ENCODE measurements at regions not wholly inside any gene's neighbourhood (a gene's known extent, or its start where the extent isn't known, plus 50 kb on each side); places are given as distances from the start of the nearest gene placed in this dataset.
"Not testable (repeated sequence)": the region's sequence is repeated elsewhere in the genome, so short reads cannot be mapped to it uniquely, and the experiment has no call there.

DNA sequence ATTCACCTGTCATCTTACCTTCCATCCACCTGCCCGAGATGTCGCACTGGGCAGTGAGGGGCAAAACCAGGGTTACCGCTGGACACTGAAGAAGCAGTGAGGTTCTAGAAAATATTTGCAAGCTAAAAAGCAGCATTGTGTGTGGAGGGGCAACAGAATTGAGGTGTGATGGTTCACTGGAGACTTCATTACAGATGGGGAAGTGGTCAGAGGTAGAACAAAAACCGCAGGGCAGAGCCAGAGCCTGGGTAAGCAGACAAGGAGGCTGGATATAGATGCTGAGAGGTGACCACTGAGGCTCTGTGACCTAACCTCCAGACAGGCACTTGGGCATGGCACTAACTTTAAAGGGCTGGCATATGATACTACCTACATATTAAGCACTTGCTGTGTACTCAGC, 363.9 kb upstream of the PROX1 start:
- DNase-seq (ENCODE audit: low read depth in 3 of 3, low spot score in 1 of 3) = no peak

DNA sequence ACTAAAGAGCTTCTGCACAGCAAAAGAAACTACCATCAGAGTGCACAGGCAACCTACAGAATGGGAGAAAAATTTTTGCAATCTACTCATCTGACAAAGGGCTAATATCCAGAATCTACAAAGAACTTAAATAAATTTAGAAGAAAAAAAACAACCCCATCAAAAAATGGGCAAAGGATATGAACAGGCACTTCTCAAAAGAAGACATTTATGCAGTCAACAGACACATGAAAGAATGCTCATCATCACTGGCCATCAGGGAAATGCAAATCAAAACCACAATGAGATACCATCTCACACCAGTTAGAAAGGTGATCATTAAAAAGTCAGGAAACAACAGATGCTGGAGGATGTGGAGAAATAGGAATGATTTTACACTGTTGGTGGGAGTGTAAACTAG, 351.0 kb upstream of the PROX1 start:
- DNase-seq (ENCODE audit: low read depth in 3 of 3, low spot score in 1 of 3) = not testable (repeated sequence)

DNA sequence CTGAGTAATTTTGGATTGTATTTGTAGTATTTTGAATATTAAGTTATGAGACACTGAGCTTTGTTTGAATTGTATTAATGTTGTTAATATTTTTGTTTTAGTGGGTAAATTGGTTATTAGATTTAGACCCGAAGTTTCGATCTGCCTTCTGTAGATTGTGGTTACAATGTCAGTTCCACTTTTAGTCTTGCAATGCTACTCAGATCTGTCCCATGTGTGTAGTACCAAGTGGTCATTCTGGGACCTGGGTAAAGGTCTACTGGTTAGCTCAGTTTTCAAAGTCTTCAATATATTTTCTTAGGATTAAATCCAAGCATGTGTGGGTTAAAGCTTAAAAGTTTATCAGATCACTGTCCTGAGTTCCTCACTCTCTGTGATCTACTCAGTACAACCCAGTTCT, 346.5 kb upstream of the PROX1 start:
- no peak for DNase-seq (ENCODE audit: low read depth in 3 of 3, low spot score in 1 of 3)

DNA sequence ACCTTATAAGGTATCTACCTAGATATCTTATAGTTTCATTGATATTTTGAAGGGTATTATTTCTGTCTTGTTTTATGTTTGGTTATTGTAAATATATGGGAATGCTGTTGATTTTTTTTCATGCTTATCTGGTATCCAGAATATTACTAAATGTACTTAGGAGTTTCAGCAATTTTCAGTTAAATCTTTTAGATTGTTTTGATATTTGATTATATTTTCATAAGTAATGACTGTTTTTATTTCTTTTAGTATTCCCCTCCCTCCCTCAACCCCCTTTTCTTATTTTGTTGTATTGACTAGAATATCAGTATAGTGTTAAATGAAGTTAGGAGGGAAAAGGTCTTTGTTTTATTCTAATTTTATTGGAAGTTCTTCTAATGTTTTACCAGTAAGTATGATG, 344.4 kb upstream of the PROX1 start:
- no peak for DNase-seq (ENCODE audit: low read depth in 3 of 3, low spot score in 1 of 3)

DNA sequence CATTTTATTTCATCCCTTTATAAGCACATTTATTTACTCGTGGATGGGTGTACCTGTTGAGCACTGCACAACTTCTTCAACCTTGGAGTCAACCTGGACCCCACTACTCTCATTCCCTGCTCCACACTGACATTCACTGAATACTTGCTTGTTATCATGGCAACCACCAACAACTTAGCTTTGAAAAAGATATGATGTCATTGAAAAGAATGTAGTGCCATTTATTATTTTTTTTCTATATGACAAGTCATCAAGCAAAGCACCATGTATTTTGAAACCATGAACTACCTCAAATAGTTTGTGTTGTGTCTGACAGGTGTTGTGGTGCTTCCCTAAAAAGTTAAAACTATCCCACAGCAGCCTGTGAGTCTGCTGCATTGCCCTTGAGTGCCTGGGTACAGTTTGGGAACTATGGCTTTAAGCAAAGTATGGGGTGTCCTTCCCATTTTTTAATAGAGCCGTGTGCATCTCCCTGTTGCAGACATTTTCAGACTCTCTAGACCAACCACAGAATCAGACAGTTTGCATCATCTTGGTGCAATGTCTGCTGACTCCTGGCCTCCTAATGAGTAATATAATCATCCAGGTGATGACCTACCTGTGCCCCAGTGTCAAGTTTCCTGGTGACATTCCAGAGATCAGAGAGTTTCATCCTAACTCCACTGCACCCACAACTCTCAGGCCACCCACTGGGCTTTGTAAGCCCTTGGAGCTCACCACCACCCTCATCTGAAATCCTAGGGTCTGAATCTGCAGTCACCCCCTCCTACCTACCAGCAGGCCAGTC, 339.7 kb upstream of the PROX1 start:
- no peak for DNase-seq (ENCODE audit: low read depth in 3 of 3, low spot score in 1 of 3)

DNA sequence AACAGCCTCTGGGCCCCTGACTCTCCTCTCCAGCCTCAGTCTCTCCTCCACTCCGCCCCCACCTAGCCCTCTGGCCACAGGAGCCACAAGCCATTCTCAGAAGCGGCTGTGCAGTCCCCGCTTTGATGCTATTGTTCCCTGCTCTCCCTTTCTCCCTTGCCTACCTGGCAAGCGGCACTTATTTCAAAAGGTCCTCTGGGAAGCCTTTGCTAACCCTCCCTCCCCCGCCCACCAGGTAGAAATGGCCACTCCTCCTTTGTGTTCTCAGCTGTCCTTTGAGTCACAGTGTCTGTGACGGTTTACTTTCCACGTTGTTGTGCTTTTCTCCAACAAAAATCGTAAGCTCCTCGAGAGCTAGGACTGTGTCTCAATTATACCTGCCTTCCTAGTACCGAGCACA, 338.4 kb upstream of the PROX1 start:
- DNase-seq (ENCODE audit: low read depth in 3 of 3, low spot score in 1 of 3) = no peak

DNA sequence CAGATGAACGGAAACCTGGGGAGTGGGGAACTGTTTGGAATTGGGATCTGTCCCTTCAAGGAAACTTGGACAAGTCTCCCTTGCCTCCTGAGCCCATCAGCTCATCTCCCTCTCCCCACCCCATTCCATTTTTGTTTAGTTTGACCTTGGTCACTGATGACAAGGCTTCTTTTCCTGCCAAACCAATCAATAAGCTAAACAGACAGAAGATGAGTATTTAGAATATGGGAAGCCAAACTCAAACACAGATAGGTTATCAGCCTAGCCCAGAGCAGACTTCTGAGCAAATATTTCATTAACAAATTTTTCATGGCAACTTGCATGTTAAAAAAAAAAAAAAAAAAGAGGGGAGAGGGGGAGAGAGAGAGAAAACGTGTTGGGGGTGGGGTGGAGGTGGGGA, 337.2 kb upstream of the PROX1 start:
- no peak for DNase-seq (ENCODE audit: low read depth in 3 of 3, low spot score in 1 of 3)

DNA sequence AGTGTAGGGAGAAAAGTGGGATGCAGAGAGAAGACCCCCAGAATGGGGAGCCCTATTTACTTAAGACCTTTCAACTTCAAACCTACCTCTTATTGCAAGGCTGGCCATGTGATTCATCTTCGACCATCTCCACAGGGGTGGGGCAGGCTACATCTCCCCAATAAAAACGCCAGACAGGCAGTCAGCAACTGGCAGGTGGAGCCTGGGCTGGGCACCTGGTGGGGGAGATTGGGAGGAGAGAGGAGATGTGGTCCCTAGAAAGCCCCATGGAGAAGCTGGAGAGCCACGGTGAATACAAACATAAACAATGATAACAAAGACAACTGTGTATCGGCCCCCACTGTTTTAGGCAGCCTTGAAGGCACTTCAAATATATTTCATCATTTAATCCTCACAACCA, 336.7 kb upstream of the PROX1 start:
- no peak for DNase-seq (ENCODE audit: low read depth in 3 of 3, low spot score in 1 of 3)

DNA sequence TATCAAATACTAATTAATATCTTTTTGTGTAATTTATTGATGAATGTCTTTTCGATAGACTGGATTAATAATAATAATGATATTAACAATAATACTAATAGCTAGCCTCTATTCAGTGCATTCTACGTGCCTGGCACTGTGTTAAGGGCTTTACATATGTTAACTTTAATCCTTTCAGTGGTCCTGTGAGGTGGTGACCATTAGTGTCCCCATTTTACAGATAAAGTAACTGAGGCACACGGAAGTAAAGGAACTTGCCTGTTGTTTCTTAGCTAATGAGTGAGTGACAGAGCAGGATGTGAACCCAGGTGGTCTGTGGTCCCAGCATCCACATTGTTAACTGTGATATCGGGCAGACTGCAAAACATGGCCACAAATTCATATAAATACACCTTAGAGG, 335.7 kb upstream of the PROX1 start:
- DNase-seq (ENCODE audit: low read depth in 3 of 3, low spot score in 1 of 3) = no peak

DNA sequence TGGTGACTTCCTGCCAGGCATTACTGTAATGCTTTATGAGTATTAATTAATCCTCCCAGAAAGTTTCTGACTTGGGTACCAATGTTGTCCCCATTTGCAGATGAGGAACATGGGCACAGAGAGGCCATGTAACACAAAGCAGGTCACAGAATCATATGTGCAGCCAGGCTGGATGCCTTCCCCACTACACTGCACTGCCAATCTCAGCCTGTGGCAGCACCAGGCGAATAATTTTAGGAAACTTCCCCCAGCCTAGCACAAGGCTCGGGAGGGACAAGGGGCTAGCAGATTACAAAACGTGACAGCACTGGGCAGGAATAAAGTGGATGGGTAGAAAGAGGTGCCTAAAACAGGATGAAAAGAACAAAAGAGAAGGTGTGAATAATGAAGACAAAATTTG, 331.7 kb upstream of the PROX1 start:
- DNase-seq (ENCODE audit: low read depth in 3 of 3, low spot score in 1 of 3) = no peak

DNA sequence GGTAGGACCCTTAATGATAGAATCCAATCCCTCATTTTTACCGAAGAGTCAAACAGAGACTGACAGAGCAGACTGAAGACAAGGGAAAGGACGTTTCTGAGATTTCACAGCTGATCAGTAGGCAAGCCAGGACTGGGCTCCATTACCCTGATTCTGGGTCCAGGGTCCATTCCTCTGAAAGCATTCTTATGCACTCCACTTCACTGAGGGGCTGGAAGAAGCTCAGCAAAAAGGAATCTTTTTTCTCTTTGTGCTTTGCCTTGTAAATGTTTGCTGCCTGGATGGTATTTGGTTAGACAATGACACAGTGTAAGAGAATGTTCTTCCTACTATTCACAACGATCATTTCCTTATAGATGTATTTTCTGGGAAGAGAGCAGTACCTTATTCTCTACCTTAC, 331.3 kb upstream of the PROX1 start:
- no peak for DNase-seq (ENCODE audit: low read depth in 3 of 3, low spot score in 1 of 3)

DNA sequence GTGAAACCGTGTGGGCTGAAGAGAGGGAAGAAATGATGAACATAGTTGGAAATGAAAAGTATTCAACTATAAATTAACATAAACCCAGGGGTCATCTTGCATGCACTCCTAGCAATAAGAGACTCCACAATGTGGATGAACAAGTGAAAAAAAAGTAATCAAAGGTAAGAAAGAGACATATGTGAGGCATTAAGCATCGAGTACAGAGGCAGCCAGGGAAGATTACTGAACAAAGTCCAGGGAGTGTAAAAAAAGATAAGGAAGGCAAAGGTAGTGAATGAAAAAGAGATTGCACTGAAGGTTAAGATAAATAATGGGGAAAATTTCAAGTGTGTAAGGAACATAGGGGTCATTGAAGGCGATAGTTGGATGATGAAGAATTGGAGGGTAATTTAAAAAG, 330.8 kb upstream of the PROX1 start:
- no peak for DNase-seq (ENCODE audit: low read depth in 3 of 3, low spot score in 1 of 3)

DNA sequence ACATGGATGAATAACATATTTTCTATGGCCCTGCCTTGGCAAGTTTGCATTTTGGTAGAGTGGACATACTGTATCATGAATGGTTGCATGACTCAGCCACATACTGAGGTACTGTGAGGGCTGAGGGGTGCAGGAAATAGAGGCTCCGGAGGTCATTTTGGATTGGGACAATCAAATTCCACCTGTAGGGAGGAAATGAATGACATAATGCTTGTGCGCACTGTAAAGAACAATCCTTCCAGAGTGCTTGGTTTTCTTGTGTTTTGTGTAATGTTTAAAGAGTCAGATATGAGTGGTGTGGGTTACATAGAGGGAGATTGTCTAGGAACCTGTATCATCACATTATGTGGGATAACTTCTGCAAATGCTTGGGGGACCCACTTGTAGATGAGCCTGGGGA, 329.9 kb upstream of the PROX1 start:
- DNase-seq (ENCODE audit: low read depth in 3 of 3, low spot score in 1 of 3) = no peak

DNA sequence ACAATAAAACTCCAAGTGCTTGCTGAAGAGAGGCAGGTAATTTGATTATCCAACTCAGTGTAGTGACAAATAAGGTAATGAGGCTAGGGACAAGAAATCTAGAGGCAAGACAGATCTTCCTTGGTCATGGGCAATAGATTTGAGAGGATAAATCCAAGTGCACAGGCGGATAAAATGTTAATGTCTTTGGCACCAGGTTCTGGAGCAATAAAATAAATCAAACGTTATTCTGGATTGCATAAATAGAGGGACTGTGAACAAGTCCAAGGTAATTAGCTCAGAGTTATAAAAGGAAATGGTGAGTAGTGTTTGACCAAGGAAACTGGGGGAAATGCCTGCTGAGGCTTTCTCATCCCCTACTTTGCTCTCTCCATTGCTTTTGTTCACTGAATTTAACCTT, 329.3 kb upstream of the PROX1 start:
- no peak for DNase-seq (ENCODE audit: low read depth in 3 of 3, low spot score in 1 of 3)

DNA sequence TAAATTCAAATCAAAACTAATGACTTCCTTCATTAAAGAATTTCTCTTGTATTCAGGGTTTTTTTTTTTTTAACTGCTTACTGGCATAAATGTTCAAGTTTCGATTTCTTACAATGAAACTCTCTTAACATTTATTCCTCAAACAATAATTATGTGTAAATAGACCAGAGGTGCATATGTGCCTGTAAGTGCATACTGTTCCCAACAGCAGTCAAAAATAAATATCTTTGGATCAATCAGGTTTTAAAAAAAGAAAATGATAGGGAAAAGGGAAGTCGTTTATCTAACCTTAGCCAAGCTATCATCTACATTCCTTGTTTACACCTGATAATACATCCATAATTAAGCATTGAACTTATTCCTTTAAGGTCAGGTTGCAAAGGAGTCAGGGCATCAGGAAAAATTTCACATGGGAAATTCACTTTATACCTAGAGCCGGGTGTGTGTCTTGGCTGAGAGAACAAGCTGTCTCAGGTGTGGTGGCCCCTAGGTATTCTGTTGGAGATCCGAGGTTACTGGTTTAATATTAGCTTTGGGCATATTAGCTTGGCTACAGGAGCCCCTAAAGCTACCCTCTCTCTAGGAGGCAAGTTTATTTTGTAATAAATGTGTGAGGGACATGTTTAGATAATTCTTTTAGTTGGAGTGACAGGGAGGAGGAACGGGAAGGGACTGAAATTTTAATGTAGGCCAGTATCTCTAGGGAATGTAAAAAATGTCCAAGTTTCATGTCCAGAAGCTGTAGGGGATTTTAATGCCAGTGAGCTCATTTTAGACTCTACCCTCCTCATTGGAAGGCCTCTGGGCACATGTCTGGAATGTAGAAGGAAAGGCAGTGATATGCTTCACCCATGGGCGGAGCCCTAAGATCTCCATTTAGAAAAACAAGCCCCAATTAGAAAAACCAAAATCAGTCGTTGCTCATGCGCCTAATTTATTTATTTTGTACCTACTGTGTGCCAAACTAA, 327.9 kb upstream of the PROX1 start:
- DNase-seq (ENCODE audit: low read depth in 3 of 3, low spot score in 1 of 3) = no peak

DNA sequence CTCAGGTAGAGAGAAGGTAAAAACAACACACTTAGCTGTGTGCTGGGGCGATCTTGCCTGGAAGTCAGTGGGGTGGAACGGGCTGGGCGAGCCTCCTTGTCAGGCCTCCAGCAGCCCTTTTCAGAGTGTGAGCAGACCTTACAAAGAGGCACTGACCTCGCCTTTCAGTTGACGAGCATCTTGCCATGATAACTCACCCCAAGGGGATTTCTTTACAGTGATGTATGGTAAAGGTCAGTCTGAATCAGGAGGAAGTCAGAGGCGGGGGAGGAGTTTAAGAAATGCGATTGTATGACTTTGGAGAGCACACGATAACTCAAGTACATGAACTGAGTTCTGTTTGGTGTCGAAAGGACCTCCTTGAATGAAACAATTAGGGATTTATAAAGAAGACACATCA, 326.5 kb upstream of the PROX1 start:
- DNase-seq (ENCODE audit: low read depth in 3 of 3, low spot score in 1 of 3) = no peak

DNA sequence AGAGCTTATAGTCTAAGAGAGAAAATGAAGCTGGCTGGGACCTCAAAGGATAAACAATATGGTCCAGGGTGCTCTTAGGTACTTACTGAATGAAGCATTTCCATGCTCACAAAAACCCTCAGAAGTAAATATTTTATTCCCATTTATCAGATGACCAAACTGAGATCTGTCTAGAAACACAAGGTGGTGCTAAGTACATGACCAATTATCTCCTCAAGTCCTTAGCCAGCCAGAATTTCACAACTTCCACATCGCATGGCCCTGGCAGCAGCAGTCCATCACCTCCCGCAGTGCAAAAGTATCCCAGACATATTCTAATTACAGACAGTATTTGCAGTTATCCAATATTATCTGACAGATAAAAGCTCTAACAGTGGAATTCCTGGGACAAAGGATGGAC, 321.7 kb upstream of the PROX1 start:
- DNase-seq (ENCODE audit: low read depth in 3 of 3, low spot score in 1 of 3) = no peak

DNA sequence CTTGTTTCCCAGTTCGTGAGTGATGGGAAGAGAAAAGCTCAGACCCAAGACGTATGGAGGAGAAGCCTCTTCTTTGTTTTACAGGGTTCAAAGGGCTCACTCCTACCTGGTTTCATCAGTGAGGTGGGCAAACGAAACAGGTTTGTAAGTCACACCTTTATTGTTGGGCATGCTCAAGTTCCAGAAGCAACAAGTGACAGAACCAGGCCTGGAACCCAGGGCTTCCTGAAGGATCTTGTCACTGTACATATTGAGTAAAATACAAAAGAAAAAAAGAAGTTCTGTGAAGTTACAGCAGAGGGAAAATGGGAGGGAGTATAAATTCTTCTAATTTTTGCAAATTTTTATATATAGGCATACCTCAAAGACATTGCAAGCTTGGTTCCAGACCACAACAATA, 320.9 kb upstream of the PROX1 start:
- no peak for DNase-seq (ENCODE audit: low read depth in 3 of 3, low spot score in 1 of 3)

DNA sequence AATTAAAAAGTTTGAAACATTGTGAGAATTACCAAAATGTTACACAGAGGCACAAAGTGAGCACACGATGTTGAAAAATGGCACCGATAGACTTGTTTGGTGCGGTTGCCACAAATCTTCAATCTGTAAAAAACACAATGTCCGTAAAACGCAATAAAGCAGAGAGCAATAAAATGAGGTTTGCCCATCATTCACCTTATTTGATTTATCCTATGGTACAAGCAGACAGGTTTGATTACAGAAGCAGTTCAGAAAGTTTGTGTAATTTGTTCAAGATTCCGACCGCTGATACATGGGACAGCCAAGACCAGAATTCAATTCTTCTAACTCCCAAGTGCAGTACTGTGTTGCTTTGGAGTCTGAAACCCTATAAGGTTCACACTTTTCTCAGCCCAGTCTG, 318.3 kb upstream of the PROX1 start:
- no peak for DNase-seq (ENCODE audit: low read depth in 3 of 3, low spot score in 1 of 3)

DNA sequence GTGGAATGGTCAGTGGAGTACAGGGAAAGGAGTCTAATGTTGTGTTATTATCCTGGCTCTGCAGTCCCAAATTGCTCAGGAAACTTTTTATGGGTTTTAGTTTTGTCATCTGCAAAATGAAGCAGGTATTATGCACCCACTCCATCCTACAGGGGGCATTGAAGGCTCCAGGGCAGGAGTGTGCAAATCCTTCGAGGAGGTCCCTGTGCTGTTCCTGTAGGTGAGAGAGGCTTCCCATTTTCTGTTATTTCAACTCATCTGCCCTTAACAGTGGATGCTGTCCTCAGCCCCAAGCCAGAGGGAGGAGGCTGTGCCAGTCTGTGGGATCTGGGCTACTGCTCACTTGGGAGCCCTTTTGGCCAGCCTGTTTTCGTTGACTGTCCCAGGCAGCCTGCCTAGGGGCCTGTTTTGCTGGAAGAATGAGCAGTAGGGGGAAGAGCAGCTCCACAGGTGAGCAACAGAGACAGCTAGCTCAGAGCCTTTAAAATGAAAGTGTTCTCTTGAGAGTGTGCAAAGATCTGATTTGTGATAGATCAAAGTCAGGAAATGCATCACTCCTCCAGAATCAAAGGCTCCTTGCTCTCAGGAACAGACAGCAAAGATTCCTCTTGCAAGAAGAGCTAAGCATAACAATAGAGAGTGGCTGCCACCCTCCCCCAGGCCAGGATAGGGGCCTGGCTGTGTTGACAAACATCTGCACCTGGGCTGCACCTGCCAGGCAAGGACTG, 317.6 kb upstream of the PROX1 start:
- DNase-seq (ENCODE audit: low read depth in 3 of 3, low spot score in 1 of 3) = peak in 1 of 3 donors; percentile 13

DNA sequence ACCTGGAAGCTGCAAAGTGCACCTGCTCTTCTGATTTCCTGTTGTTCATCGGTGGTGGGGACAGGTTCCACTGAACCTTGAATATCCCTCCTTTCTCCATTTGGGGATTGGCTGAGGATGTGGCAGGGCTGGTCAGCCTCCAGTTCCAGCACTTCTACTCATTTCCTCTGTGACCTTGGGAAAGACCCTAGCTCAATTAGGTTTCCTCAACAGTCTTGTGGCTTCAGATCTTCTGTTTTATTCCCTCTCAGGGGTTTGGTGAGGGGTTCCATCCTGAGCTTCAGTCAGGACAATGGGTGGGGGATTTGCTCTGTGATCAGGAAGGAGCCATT, 317.1 kb upstream of the PROX1 start:
- DNase-seq (ENCODE audit: low read depth in 3 of 3, low spot score in 1 of 3) = no peak

DNA sequence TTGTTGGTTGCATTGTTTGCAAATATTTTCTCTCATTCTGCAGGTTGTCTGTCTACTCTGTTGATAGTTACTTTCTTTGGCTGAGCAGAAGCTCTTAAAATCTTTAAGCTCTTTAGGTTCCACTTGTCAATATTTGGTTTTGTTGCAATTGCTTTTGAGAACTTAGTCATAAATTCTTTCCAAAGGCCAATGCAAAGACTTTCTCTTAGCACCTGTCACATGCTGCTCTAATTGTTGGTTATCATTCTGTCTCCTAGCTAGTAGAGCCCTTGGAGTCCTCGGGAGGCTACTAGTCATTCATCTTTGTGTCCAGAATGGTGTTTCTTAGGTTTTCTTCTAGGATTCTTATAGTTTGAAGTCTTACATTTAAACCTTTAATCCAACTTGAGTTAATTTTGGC, 312.7 kb upstream of the PROX1 start:
- no peak for DNase-seq (ENCODE audit: low read depth in 3 of 3, low spot score in 1 of 3)

Measured in stimulated activated CD4-positive, alpha-beta T cell treated with anti-CD3 and anti-CD28 coated beads, TNF-alpha, amount 100 ng/mL, for 1 hour (primary cell).